Ovary (tissue), 3 donors: ENCODE measurements at regions not wholly inside any gene's neighbourhood (a gene's known extent, or its start where the extent isn't known, plus 50 kb on each side); places are given as distances from the start of the nearest gene placed in this dataset.

Source experiments
- POLR2A ChIP-seq: fragments of 450-650 bp; IDR thresholded peaks from one replicate; pipeline ENCODE4 v1.6.1; 2017; ENCODE audit warnings: antibody characterized with exemption, mild to moderate bottlenecking, moderate library complexity
- TF ChIP-seq, protein P1 (sequence below), 3 donors: fragments of 450-650 bp in 2 of 3; fragments of 200-600 bp in 1 of 3; IDR thresholded peaks; one replicate each; pipeline versions ENCODE4 v1.5.1 to v1.8.0; 2016 to 2022; ENCODE audit warnings: antibody characterized with exemption in 3 of 3, mild to moderate bottlenecking in 1 of 3
- donor health status: DM: no; HTN: no; CAD: no.

DNA sequence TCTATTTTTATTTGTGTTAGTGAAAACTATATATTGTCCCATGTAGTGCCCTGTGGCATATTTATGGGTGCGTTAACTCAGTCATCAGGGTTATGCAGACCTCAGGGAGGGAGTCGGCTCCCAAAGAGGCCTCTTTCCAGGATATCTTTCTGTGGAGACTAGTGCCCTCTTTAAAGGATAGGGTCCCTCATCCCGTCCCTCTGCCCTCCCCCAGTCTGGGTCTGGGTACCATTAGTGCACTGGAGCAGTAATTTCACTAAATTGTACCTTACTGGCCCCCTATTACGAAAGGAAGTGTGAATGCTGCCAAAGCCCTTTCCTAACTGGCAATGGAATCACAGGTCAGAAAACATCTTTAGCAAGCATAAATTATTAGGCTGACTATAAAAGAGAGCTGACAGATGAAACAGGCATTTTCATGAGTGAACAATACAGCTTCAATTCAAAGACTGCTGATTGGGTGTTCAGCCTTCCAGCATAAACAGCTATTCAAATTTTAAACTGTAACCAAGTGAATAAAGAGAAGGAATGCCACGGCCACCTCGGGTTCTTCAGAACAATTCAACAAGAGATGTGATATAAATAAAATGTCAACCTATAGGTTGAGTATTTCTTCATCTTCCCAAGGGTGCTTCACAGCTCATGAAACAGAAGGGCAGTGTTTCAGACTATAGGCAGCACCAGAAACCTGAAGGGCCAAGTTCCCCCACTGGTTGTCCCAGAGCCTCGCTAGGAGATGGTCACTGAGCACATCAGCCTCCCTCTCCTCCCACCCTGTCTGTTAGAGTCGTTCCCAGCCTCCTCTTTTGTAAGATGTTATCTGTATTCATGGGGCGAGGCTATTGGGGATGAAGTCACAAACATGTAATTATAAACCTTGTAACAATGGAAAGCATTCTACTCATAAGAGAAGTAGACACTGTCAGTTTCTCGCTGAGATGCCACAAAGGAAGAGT is 318.7 kb downstream of the TMEM161B start:
- TF ChIP-seq, protein P1, sequence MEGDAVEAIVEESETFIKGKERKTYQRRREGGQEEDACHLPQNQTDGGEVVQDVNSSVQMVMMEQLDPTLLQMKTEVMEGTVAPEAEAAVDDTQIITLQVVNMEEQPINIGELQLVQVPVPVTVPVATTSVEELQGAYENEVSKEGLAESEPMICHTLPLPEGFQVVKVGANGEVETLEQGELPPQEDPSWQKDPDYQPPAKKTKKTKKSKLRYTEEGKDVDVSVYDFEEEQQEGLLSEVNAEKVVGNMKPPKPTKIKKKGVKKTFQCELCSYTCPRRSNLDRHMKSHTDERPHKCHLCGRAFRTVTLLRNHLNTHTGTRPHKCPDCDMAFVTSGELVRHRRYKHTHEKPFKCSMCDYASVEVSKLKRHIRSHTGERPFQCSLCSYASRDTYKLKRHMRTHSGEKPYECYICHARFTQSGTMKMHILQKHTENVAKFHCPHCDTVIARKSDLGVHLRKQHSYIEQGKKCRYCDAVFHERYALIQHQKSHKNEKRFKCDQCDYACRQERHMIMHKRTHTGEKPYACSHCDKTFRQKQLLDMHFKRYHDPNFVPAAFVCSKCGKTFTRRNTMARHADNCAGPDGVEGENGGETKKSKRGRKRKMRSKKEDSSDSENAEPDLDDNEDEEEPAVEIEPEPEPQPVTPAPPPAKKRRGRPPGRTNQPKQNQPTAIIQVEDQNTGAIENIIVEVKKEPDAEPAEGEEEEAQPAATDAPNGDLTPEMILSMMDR (IDR thresholded peaks at IDR 0.05) = no peak
- TF ChIP-seq POLR2A = no peak
